ENCODE measurements at regions not wholly inside any gene's neighbourhood (a gene's known extent, or its start where the extent isn't known, plus 50 kb on each side); places are given as distances from the start of the nearest gene placed in this dataset.

DNA sequence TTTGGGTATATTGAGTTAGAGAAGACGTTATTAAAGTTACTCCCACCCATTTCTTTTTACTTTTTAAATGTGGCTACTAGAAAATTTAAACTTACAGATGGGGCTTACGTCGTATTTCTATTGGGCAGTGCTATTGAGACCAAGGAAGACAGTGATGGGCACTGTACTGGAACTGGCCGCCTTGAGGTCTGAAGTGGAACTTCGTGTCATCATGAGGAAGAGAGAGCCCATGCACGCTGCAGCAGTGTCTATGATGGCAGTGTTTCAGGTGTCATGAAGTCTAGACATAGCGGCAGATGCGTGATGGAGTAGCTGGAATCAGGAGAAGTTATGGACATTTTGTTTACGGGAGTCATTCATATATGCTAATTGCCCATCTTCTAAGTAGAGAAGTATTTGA, 143.7 kb downstream of the LRRC70 start (continued):
- TF ChIP-seq, protein P1, sequence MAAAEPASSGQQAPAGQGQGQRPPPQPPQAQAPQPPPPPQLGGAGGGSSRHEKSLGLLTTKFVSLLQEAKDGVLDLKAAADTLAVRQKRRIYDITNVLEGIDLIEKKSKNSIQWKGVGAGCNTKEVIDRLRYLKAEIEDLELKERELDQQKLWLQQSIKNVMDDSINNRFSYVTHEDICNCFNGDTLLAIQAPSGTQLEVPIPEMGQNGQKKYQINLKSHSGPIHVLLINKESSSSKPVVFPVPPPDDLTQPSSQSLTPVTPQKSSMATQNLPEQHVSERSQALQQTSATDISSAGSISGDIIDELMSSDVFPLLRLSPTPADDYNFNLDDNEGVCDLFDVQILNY (CRISPR knock-in tag; IDR thresholded peaks at IDR 0.05): no peak
- no peak for TF ChIP-seq NFYB (CRISPR knock-in tag; conservative IDR thresholded peaks at IDR 0.05; ENCODE audit: low read depth)
- TF ChIP-seq ZNF317 (CRISPR knock-in tag; IDR thresholded peaks at IDR 0.05; ENCODE audit: borderline replicate concordance, low read depth): no peak
- TF ChIP-seq HMGA2 (CRISPR knock-in tag; IDR thresholded peaks at IDR 0.05): no peak
- TF ChIP-seq, protein P2, sequence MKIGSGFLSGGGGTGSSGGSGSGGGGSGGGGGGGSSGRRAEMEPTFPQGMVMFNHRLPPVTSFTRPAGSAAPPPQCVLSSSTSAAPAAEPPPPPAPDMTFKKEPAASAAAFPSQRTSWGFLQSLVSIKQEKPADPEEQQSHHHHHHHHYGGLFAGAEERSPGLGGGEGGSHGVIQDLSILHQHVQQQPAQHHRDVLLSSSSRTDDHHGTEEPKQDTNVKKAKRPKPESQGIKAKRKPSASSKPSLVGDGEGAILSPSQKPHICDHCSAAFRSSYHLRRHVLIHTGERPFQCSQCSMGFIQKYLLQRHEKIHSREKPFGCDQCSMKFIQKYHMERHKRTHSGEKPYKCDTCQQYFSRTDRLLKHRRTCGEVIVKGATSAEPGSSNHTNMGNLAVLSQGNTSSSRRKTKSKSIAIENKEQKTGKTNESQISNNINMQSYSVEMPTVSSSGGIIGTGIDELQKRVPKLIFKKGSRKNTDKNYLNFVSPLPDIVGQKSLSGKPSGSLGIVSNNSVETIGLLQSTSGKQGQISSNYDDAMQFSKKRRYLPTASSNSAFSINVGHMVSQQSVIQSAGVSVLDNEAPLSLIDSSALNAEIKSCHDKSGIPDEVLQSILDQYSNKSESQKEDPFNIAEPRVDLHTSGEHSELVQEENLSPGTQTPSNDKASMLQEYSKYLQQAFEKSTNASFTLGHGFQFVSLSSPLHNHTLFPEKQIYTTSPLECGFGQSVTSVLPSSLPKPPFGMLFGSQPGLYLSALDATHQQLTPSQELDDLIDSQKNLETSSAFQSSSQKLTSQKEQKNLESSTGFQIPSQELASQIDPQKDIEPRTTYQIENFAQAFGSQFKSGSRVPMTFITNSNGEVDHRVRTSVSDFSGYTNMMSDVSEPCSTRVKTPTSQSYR (CRISPR knock-in tag; IDR thresholded peaks at IDR 0.05): no peak
- TF ChIP-seq TEAD1 (CRISPR knock-in tag; IDR thresholded peaks at IDR 0.05): no peak
- no peak for TF ChIP-seq KAT7 (CRISPR knock-in tag; IDR thresholded peaks at IDR 0.05; ENCODE audit: borderline replicate concordance)
- no peak for TF ChIP-seq NFATC4 (CRISPR knock-in tag; IDR thresholded peaks at IDR 0.05)
- no peak for TF ChIP-seq JAZF1 (CRISPR knock-in tag; IDR thresholded peaks at IDR 0.05)
- TF ChIP-seq, protein P3, sequence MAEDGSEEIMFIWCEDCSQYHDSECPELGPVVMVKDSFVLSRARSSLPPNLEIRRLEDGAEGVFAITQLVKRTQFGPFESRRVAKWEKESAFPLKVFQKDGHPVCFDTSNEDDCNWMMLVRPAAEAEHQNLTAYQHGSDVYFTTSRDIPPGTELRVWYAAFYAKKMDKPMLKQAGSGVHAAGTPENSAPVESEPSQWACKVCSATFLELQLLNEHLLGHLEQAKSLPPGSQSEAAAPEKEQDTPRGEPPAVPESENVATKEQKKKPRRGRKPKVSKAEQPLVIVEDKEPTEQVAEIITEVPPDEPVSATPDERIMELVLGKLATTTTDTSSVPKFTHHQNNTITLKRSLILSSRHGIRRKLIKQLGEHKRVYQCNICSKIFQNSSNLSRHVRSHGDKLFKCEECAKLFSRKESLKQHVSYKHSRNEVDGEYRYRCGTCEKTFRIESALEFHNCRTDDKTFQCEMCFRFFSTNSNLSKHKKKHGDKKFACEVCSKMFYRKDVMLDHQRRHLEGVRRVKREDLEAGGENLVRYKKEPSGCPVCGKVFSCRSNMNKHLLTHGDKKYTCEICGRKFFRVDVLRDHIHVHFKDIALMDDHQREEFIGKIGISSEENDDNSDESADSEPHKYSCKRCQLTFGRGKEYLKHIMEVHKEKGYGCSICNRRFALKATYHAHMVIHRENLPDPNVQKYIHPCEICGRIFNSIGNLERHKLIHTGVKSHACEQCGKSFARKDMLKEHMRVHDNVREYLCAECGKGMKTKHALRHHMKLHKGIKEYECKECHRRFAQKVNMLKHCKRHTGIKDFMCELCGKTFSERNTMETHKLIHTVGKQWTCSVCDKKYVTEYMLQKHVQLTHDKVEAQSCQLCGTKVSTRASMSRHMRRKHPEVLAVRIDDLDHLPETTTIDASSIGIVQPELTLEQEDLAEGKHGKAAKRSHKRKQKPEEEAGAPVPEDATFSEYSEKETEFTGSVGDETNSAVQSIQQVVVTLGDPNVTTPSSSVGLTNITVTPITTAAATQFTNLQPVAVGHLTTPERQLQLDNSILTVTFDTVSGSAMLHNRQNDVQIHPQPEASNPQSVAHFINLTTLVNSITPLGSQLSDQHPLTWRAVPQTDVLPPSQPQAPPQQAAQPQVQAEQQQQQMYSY (CRISPR knock-in tag; IDR thresholded peaks at IDR 0.05): no peak
- no peak for TF ChIP-seq CREB1 (CRISPR knock-in tag; IDR thresholded peaks at IDR 0.05)
- TF ChIP-seq JUN (CRISPR knock-in tag; IDR thresholded peaks at IDR 0.05): no peak
- TF ChIP-seq FOXJ3 (CRISPR knock-in tag; IDR thresholded peaks at IDR 0.05; ENCODE audit: borderline replicate concordance): no peak

DNA sequence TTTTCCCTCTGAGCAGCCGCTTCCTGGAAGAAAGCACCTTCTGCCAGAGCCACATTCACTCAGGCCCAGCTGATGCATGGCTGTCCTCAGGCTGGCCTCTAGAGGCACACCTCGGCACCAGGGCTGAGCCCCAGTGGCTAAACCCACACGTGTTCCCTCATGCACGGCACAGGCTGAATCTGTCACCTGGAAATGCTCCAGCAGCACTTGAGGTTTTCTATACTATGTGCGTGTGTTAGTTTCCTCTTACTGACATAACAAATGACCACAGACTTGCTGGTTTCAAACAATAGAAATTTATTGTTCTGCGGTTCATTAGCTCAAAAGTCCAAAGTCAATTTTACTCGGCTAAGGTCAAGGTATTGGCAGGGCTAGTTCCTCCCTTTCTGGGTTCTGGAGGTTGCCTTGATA, 141.4 kb downstream of the LRRC70 start:
- Mint-ChIP-seq H3K27me3 (ENCODE audit: low read depth) (no peaks in the 10 kb centered on the region; the same call in 1 of the 2 replicates), H3K27ac (no peak overlapping the region), H3K9me3 (no peaks in the 10 kb centered on the region), H3K36me3 (no peaks in the 10 kb centered on the region), H3K4me1 (peaks cover 45% of the 10 kb centered on the region), H3K4me3 (no peak overlapping the region)
- ChIA-PET CTCF (interaction anchor here (0.8 to 2.3 kb wide), 10 partner anchors 12 to 316 kb away, joined by 3 to 7 read pairs (median 4); partner anchors contain the start of gene DIMT1), POLR2A (no interaction called here)
- TF ChIP-seq RORB (CRISPR knock-in tag; IDR thresholded peaks at IDR 0.05): no peak
- TF ChIP-seq, protein P4, sequence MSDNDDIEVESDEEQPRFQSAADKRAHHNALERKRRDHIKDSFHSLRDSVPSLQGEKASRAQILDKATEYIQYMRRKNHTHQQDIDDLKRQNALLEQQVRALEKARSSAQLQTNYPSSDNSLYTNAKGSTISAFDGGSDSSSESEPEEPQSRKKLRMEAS (CRISPR knock-in tag; IDR thresholded peaks at IDR 0.05): peak; percentile 60
- peak; percentile 84 for ATAC-seq
- peak; percentile 63 for DNase-seq (ENCODE audit: low spot score)

DNA sequence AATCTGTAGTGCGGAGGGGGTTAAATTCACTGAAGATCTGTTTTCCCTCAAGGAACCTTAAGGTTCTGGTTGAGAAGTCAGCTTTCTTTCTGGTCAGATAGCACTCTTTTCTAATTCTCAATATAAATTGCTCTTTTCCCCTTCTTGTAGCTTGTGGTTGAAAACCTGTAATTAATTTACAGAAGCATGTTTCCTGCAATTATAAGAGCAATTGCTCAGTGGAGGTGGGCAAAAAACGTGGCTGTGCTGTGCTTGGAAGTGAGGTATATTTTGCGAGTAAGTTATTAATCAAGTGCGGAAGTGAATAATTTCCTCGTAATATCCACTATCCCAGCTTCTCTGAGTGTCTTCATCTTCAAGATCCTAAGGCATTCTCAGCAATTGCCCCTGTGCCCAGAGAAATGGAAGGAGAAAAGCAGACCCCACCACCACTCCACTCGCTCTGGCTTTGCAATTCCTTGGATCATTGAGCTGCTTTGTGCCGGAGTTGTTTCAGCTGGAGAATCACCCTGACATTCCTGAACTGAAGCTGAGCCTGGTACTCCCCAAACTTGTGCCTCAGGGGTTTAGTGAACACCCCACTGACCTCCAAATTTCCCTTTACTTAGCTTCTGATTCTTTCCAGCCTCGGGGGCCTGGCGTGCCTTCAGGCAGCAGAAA, 140.6 kb downstream of the LRRC70 start:
- DNase-seq (ENCODE audit: low spot score) (no peak), ATAC-seq (no peak)
- Mint-ChIP-seq H3K27ac (no peak overlapping the region), H3K4me3 (no peak overlapping the region), H3K27me3 (ENCODE audit: low read depth) (no peaks in the 10 kb centered on the region; the same call in 1 of the 2 replicates), H3K9me3 (peaks cover 2% of the 10 kb centered on the region), H3K36me3 (no peaks in the 10 kb centered on the region), H3K4me1 (peaks cover 45% of the 10 kb centered on the region)
- ChIA-PET POLR2A (no interaction called here), CTCF (interaction anchor here (0.7 to 2.3 kb wide), 10 partner anchors 16 to 276 kb away, joined by 3 to 7 read pairs (median 3); no protein-coding TSS in a partner anchor)
- TF ChIP-seq PRRX2 (CRISPR knock-in tag; IDR thresholded peaks at IDR 0.05) (no peak), ZNF121 (CRISPR knock-in tag; IDR thresholded peaks at IDR 0.05) (no peak)
- TF ChIP-seq, protein P5, sequence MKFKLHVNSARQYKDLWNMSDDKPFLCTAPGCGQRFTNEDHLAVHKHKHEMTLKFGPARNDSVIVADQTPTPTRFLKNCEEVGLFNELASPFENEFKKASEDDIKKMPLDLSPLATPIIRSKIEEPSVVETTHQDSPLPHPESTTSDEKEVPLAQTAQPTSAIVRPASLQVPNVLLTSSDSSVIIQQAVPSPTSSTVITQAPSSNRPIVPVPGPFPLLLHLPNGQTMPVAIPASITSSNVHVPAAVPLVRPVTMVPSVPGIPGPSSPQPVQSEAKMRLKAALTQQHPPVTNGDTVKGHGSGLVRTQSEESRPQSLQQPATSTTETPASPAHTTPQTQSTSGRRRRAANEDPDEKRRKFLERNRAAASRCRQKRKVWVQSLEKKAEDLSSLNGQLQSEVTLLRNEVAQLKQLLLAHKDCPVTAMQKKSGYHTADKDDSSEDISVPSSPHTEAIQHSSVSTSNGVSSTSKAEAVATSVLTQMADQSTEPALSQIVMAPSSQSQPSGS (CRISPR knock-in tag; IDR thresholded peaks at IDR 0.05; ENCODE audit: borderline replicate concordance, low read depth): no peak
